Heart right ventricle (tissue), 16 donors: ENCODE measurements at regions not wholly inside any gene's neighbourhood (a gene's known extent, or its start where the extent isn't known, plus 50 kb on each side); places are given as distances from the start of the nearest gene placed in this dataset.

Experiments
- ATAC-seq, 8 donors: fragments of 200-7000 bp; cut with Tn5 transposase; one replicate each; pipeline ENCODE4 v1.9.1; 2020; ENCODE audit warnings: mild to moderate bottlenecking in 8 of 8, moderate library complexity in 8 of 8, moderate number of reproducible peaks in 1 of 8
- DNase-seq, 2 donors: peaks; one replicate each; pipeline ENCODE4 v3.0.0-alpha.2; 2020
- H3K27ac ChIP-seq, 10 donors: fragments of 200-600 bp; sonication (generic) in 2 of 10; one replicate each; pipeline versions ENCODE4 v1.5.0 to v1.8.0; 2020 to 2022; ENCODE audit warnings: mild to moderate bottlenecking in 3 of 10
- H3K27me3 ChIP-seq, 7 donors: fragments of 200-600 bp; one replicate each; pipeline ENCODE4 v1.8.0; 2021 to 2022; ENCODE audit warnings: mild to moderate bottlenecking in 2 of 7
- H3K36me3 ChIP-seq, 9 donors: fragments of 200-600 bp; sonication (generic) in 1 of 9; one replicate each; pipeline versions ENCODE4 v1.5.0 to v1.8.0; 2020 to 2022; ENCODE audit warnings: mild to moderate bottlenecking in 2 of 9
- H3K4me1 ChIP-seq, 9 donors: fragments of 200-600 bp; sonication (generic) in 1 of 9; one replicate each; pipeline versions ENCODE4 v1.5.0 to v1.8.0; 2020 to 2022; ENCODE audit warnings: mild to moderate bottlenecking in 4 of 9
- H3K4me3 ChIP-seq, 10 donors: fragments of 200-600 bp; sonication (generic) in 2 of 10; one replicate each; pipeline versions ENCODE4 v1.5.0 to v1.8.0; 2020 to 2022; ENCODE audit warnings: mild to moderate bottlenecking in 7 of 10, moderate library complexity in 2 of 10
- H3K9me3 ChIP-seq, 11 donors: fragments of 200-600 bp in 10 of 11; sonication (generic) in 2 of 11; one replicate each; pipeline versions ENCODE4 v1.5.0 to v1.8.0; 2013 to 2022; ENCODE audit warnings: mild to moderate bottlenecking in 2 of 11, control low read depth in 1 of 11, moderate library complexity in 1 of 11
- CTCF ChIP-seq, 9 donors: fragments of 200-600 bp; sonication (generic) in 2 of 9; IDR thresholded peaks; one replicate each; pipeline versions ENCODE4 v1.5.0 to v1.8.0; 2021 to 2022; ENCODE audit warnings: antibody characterized with exemption in 9 of 9, mild to moderate bottlenecking in 5 of 9, moderate library complexity in 1 of 9
- WGBS, 2 donors: extraction: QIAGEN DNeasy Blood & Tissue Kit; methylation state at CpG; one replicate each; pipeline ENCODE4 v1.1.7; 2013; ENCODE audit warnings: inconsistent platforms in 1 of 2; 5-methylcytosine and 5-hydroxymethylcytosine counted together
- intact Hi-C, 10 donors: fragments of 100-400 bp; cut with DNase I; formaldehyde crosslinking; loops; one replicate each; pipeline versions ENCODE4 v1.11.1 to v1.14.2; 2022
- donor health status: Arrhythmogenic right ventricular cardiomyopathy.
- donor health status: ischemic (EF 13 %, LVEDD 7.1; RV severe dilation, severe dysfunction).
- donor health status: healthy with polysubstance abuse.
- donor health status: DM: no; HTN: yes; CAD: no.
- donor health status: DM: no; HTN: no; CAD: no.
- donor health status: ischemic (EF 25% LVEDD 6.9; RV normal size, moderate dysfunction).
- donor health status: ischemic (EF 25% LVEDD 5.7; RV mildly dilated, moderate dysfunction).
- donor health status: healthy.
- donor health status: DM: yes; HTN: yes; CAD: no.
- donor health status: Ischemic cardiomyopathy.
- donor health status: ischemic (EF 35%, LVEDD 5.7; RV mildly dilated, moderate dysfunction).
- donor health status: nonischemic (EF 11% LVEDD 7.7; RV severe dilation, severe dysfunction).
- donor health status: DM: yes; HTN: yes; CAD: no.
- donor health status: PGD.
- donor health status: ischemic (EF 29% LVEDD 5.4; RV normal size, mild dysfunction).
- donor health status: nonischemic (EF 23%, LVEDD 6.1; RV moderate dilation, normal function).

- Histone ChIP-seq H3K36me3 (peaks cover 0 to 30% (median 0%) of the 10 kb centered on the region in 9 donors), H3K27ac (no peak overlapping the region), H3K9me3 (no peaks in the 10 kb centered on the region), H3K4me3 (no peak overlapping the region), H3K4me1 (peaks cover 0 to 94% (median 70%) of the 10 kb centered on the region in 9 donors), H3K27me3 (no peaks in the 10 kb centered on the region)
- intact Hi-C loops, result no loop called here
- ATAC-seq (peak in 1 of 8 donors; percentile 6), DNase-seq (no peak)
- WGBS, 2 donors, result 78 to 91% methylated on average over 5 of the region's 5 CpGs
- no peak for TF ChIP-seq CTCF (IDR thresholded peaks at IDR 0.05)
Observed at GRCh38 chr7:131021460-131021859, 287.5 kb upstream of the KLF14 start.

- H3K9me3 ChIP-seq, result no peaks in the 10 kb centered on the region
- no peak overlapping the region for H3K27ac ChIP-seq
- no peaks in the 10 kb centered on the region for H3K27me3 ChIP-seq
- no peak for DNase-seq
- intact Hi-C loops, result no loop called here
- ATAC-seq, result no peak
- WGBS, 2 donors, result 83 to 84% methylated on average over 8 of the region's 8 CpGs
- no peak for TF ChIP-seq CTCF (IDR thresholded peaks at IDR 0.05)
- no peak overlapping the region for H3K4me3 ChIP-seq
- peaks cover 0 to 30% (median 0%) of the 10 kb centered on the region in 9 donors for H3K36me3 ChIP-seq
- H3K4me1 ChIP-seq, result peaks cover 0 to 94% (median 70%) of the 10 kb centered on the region in 9 donors
Observed at GRCh38 chr7:131021902-131022301, 287.9 kb upstream of the KLF14 start.

- peaks cover 0 to 30% (median 0%) of the 10 kb centered on the region in 9 donors for H3K36me3 ChIP-seq
- 84 to 91% methylated on average over 7 of the region's 7 CpGs for WGBS, 2 donors
- peak overlapping the region in 1 of 10 donors; percentile 17 for H3K27ac ChIP-seq
- intact Hi-C loops, result no loop called here
- H3K4me1 ChIP-seq, result peaks cover 3 to 92% (median 56%) of the 10 kb centered on the region in 9 donors
- no peak for DNase-seq
- H3K9me3 ChIP-seq, result no peaks in the 10 kb centered on the region
- ATAC-seq, result no peak
- no peaks in the 10 kb centered on the region for H3K27me3 ChIP-seq
- no peak overlapping the region for H3K4me3 ChIP-seq
- TF ChIP-seq CTCF (IDR thresholded peaks at IDR 0.05), result no peak
Observed at GRCh38 chr7:131026297-131027000, 292.4 kb upstream of the KLF14 start.

- peaks cover 0 to 25% (median 0%) of the 10 kb centered on the region in 9 donors for H3K36me3 ChIP-seq
- TF ChIP-seq CTCF (IDR thresholded peaks at IDR 0.05), result no peak
- DNase-seq (peak in 1 of 2 donors; percentile 30), ATAC-seq (peak; percentile 51 to 84 (median 68))
- no peak overlapping the region for H3K4me3 ChIP-seq
- H3K4me1 ChIP-seq, result peaks cover 3 to 91% (median 56%) of the 10 kb centered on the region in 9 donors
- H3K27ac ChIP-seq, result peak overlapping the region in 5 of 10 donors; percentile 8 to 58 (median 32)
- H3K9me3 ChIP-seq, result no peaks in the 10 kb centered on the region
- WGBS, 2 donors, result 70 to 80% methylated on average over 8 of the region's 8 CpGs
- H3K27me3 ChIP-seq, result no peaks in the 10 kb centered on the region
- intact Hi-C loops, result no loop called here
Observed at GRCh38 chr7:131027287-131027773, 293.3 kb upstream of the KLF14 start.
